Naive B cell (primary cell): ENCODE measurements at regions not wholly inside any gene's neighbourhood (a gene's known extent, or its start where the extent isn't known, plus 50 kb on each side); places are given as distances from the start of the nearest gene placed in this dataset.
"Not testable (repeated sequence)": the region's sequence is repeated elsewhere in the genome, so short reads cannot be mapped to it uniquely, and the experiment has no call there.

Source experiments
- ATAC-seq, 2 donors: fragments of 150-1000 bp; cut with Tn5 transposase; 2 replicates each; pipeline ENCODE4 v1.10.0; 2021; ENCODE audit warnings: low read depth in 2 of 2, mild to moderate bottlenecking in 2 of 2, moderate library complexity in 2 of 2
- DNase-seq: peaks from one replicate; pipeline ENCODE4 v3.0.0; 2022
- H3K27ac Mint-ChIP-seq, 6 donors: one replicate each; pipeline ENCODE4 v1.8.0; 2020 to 2022; ENCODE audit warnings: mild to moderate bottlenecking in 6 of 6, mixed read lengths in 6 of 6, moderate library complexity in 5 of 6, inconsistent platforms in 2 of 6
- H3K27me3 Mint-ChIP-seq, 3 donors: one replicate each; pipeline ENCODE4 v1.8.0; 2021 to 2022; ENCODE audit warnings: mixed read lengths in 3 of 3, mild to moderate bottlenecking in 1 of 3
- H3K36me3 Mint-ChIP-seq, 2 donors: one replicate each; pipeline ENCODE4 v1.8.0; 2020 to 2022; ENCODE audit warnings: mixed read lengths in 2 of 2, inconsistent platforms in 1 of 2, mild to moderate bottlenecking in 1 of 2
- H3K4me1 Mint-ChIP-seq, 3 donors: one replicate each; pipeline ENCODE4 v1.8.0; 2020 to 2022; ENCODE audit warnings: mixed read lengths in 3 of 3, inconsistent platforms in 1 of 3, mild to moderate bottlenecking in 1 of 3, moderate library complexity in 1 of 3
- H3K4me3 Mint-ChIP-seq, 8 donors: one replicate each; pipeline ENCODE4 v1.8.0; 2020 to 2022; ENCODE audit warnings: mild to moderate bottlenecking in 8 of 8, mixed read lengths in 8 of 8, moderate library complexity in 8 of 8, inconsistent platforms in 2 of 8
- H3K9me3 Mint-ChIP-seq, 7 donors: one replicate each; pipeline ENCODE4 v1.8.0; 2020 to 2022; ENCODE audit warnings: mixed read lengths in 7 of 7, mild to moderate bottlenecking in 5 of 7, inconsistent platforms in 2 of 7, moderate library complexity in 1 of 7

DNA sequence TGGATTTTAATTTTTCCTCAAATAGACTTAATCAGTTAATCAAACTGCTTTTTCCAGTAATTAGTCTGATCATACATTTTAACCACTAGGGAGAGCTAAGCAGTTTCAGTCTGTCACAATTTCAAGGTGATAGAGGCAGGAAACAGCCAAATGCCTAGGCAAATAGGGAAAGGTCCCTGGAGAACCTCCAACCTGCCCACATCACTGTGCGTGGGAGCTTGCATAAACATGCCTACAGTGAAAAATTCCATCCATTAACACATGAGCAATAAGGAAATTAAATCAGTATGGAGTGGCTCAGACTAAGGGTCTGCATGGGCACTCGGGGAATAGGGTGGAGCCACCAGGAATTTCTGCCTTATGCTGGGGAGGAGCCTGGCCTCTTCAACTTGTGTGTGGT is 74.6 kb downstream of the AASDHPPT start:
- ATAC-seq (no peak), DNase-seq (no peak)
- Mint-ChIP-seq H3K4me1 (no peaks in the 10 kb centered on the region), H3K36me3 (no peaks in the 10 kb centered on the region), H3K27ac (no peak overlapping the region), H3K4me3 (no peak overlapping the region), H3K27me3 (peaks cover 4 to 7% (median 4%) of the 10 kb centered on the region in 3 donors), H3K9me3 (peaks cover 0 to 8% (median 1%) of the 10 kb centered on the region in 7 donors)

DNA sequence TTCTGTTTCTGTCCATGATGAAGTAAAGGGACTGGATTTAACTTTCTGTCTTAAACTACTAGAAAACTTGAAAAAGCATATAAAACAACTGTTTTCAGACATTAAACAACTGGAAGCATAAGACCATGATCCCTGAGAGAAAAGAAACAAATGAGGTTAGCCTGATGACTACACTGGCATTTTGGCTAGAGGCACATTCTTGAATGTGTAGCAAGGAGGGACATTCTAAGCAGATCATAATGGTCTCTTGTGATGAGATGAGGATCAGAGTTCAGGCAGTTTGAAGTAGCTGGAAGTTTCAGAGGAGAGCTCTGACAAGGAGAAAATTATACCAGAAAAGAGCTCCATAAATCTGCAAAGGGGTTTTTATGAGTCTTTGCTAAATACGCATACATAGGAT is 75.4 kb downstream of the AASDHPPT start:
- no peak overlapping the region for H3K27ac Mint-ChIP-seq

DNA sequence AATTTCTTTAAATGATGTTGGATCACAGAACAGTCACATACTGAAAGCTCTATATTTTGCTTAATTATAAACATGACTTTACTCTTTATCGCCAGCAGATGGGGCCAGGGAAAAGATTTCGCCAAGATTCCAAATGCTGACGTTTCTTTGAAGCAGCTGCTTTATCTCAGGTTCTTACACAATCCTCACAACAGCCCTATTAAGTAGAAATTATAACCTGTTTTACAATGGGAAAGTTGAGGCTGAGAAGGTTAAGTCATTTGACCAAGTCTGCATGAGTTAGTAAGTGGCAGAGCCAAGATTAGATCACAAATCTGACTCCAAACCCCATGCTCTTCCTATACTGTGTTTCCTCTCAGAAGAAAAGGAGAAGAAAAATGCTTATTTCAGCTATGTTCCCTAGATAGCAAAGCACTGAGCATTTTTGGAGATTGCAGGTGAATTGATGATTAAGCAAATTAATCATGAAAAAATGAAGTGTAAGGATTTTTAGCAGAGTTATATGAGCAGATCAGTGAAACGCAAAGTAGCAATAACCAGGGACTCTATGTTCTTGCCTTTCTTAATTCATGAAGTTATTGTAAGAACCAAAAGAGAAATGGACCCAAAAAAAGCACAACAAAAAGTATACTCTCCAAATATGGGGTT is 79.0 kb downstream of the AASDHPPT start:
- H3K36me3 Mint-ChIP-seq: no peaks in the 10 kb centered on the region
- H3K27me3 Mint-ChIP-seq: peaks cover 4 to 7% (median 5%) of the 10 kb centered on the region in 3 donors
- H3K9me3 Mint-ChIP-seq: peaks cover 0 to 8% (median 0%) of the 10 kb centered on the region in 7 donors
- DNase-seq (no peak), ATAC-seq (no peak)
- H3K4me1 Mint-ChIP-seq: no peaks in the 10 kb centered on the region
- H3K4me3 Mint-ChIP-seq: no peak overlapping the region
- no peak overlapping the region for H3K27ac Mint-ChIP-seq

More for the DNA sequence above, 75.4 kb downstream of the AASDHPPT start:
- DNase-seq (no peak), ATAC-seq (no peak)
- Mint-ChIP-seq H3K4me1 (no peaks in the 10 kb centered on the region), H3K36me3 (no peaks in the 10 kb centered on the region), H3K4me3 (no peak overlapping the region), H3K27me3 (peaks cover 4 to 7% (median 5%) of the 10 kb centered on the region in 3 donors), H3K9me3 (no peaks in the 10 kb centered on the region)

DNA sequence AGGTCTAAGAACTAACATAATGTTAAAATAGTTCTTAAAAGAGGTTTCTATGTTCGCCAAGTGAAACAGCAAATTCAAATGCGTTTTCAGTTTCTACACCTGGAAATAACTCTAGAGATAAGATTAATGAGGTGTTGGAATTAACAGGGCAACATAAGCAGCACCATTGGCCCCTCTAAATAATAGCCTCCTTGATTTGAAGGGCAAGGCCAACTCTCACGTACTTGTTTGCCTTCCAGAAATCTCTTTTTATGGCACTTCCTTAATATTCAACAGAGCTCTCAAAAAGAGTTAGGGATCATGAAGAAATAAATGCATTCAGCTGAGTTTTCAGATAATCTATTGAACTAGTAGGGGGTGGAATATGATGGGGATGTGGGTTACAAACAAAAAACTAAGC is 80.9 kb downstream of the AASDHPPT start:
- Mint-ChIP-seq H3K4me3 (no peak overlapping the region), H3K4me1 (no peaks in the 10 kb centered on the region), H3K27me3 (peaks cover 4 to 7% (median 5%) of the 10 kb centered on the region in 3 donors), H3K27ac (no peak overlapping the region), H3K9me3 (peaks cover 0 to 8% (median 0%) of the 10 kb centered on the region in 7 donors), H3K36me3 (no peaks in the 10 kb centered on the region)
- no peak for ATAC-seq
- DNase-seq: no peak

DNA sequence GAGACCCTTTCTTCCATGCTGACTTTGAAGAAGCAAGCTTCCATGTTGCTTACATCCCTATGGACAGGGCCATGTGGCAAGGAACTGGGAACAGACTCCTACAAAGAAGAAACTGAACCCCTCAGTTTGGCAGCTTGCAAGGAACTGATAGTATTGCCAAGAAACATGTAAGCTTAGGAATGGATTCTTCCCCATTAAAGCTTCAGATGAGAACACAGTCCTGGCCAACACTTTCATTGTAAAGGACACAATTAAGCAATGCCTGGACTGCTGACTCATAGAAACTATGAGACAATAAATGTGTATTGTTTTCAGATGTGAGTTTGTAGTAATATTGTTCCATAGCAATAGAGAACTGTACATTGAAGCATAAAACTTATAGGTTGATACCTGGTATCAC is 82.4 kb downstream of the AASDHPPT start:
- Mint-ChIP-seq H3K27me3 (peaks cover 4 to 6% (median 5%) of the 10 kb centered on the region in 3 donors), H3K4me1 (no peaks in the 10 kb centered on the region), H3K4me3 (no peak overlapping the region), H3K27ac (no peak overlapping the region), H3K36me3 (no peaks in the 10 kb centered on the region), H3K9me3 (peaks cover 0 to 11% (median 4%) of the 10 kb centered on the region in 7 donors)
- DNase-seq (no peak), ATAC-seq (no peak)

- H3K27ac Mint-ChIP-seq: no peak overlapping the region
- DNase-seq: no peak
- H3K4me3 Mint-ChIP-seq: no peak overlapping the region
- no peaks in the 10 kb centered on the region for H3K36me3 Mint-ChIP-seq
- H3K4me1 Mint-ChIP-seq: no peaks in the 10 kb centered on the region
- ATAC-seq: no peak
- H3K27me3 Mint-ChIP-seq: peaks cover 4 to 8% (median 5%) of the 10 kb centered on the region in 3 donors
- H3K9me3 Mint-ChIP-seq: peaks cover 0 to 16% (median 4%) of the 10 kb centered on the region in 7 donors
These were observed 83.0 kb downstream of the AASDHPPT start for GRCh38 chr11:106160494-106160893.

DNA sequence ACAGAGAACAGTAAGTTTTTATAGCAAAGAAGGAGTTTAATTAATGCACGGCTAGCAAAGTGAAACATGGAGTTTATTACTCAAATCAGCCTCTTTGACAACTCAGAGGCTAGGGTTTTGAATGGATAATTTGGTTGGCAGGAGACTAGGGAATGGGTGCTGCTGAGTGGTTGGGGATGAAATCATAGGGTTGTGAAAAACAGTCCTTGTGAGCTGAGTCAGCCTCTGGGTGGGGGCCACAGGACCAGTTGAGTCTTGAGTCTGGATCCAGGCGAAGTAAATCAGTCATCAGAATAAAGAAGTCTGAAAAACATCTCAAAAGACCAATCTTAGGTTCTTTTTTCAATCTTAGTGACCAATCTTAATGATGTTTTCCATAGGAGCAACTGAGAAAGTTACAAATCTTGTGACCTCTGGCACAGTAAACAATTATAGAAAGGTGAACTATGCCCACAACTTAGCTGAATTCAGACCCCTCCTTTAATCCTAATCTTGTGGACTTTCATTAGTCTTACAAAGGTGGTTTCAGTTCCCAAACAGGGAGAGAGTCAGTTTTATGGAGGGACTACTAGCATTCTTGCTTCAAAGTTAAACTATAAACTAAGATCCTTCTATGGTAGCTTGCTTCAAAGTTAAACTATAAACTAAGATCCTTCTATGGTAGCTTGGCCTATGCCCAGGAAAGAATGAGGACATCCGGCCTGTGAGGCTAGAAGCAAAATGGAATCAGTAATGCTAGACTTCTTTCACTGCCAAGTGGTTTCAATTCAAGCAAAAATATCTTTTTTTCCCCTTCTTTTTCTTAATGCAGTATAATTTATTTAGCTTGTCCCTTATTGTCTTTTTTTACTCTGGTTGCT is 84.5 kb downstream of the AASDHPPT start:
- H3K27me3 Mint-ChIP-seq: peaks cover 1 to 8% (median 4%) of the 10 kb centered on the region in 3 donors
- ATAC-seq: no peak
- peaks cover 4 to 31% (median 10%) of the 10 kb centered on the region in 7 donors for H3K9me3 Mint-ChIP-seq
- H3K36me3 Mint-ChIP-seq: peaks cover 0 to 10% of the 10 kb centered on the region in 2 donors
- no peak overlapping the region for H3K27ac Mint-ChIP-seq
- no peaks in the 10 kb centered on the region for H3K4me1 Mint-ChIP-seq
- no peak for DNase-seq
- H3K4me3 Mint-ChIP-seq: no peak overlapping the region

- peaks cover 0 to 10% of the 10 kb centered on the region in 2 donors for H3K36me3 Mint-ChIP-seq
- peaks cover 4 to 36% (median 12%) of the 10 kb centered on the region in 7 donors for H3K9me3 Mint-ChIP-seq
- no peaks in the 10 kb centered on the region for H3K4me1 Mint-ChIP-seq
- peaks cover 0 to 8% (median 4%) of the 10 kb centered on the region in 3 donors for H3K27me3 Mint-ChIP-seq
- DNase-seq (no peak), ATAC-seq (no peak)
- H3K4me3 Mint-ChIP-seq: no peak overlapping the region
- no peak overlapping the region for H3K27ac Mint-ChIP-seq
These were observed 89.6 kb downstream of the AASDHPPT start for GRCh38 chr11:106167085-106167484.

DNA sequence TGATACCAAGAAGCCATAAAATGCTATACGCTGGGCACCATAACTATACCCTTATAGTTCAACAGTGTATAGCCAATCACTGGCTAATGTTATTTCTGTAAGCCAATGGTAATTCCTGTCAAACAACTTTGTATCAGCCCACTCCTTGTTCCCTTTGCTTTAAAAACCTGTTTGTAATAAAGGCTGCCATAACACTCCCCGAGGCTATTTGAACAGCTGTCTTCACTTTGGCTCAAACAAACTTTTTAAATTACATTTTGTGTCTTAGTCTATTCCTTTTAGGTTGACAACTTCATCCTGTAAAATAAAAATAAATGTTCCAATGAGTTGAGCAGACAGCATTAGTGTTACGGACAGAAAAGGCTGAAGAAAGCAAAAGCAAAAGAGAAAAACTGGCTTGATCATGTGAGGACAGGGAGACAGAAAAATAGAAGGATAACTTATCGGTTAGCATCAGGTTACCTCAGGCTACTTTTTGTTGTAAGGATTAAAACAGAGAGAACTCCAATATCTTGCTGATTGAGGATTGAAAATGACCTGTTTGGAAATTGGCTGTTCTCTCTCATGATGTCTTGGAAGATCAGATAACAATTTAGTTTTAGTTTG is 95.0 kb downstream of the AASDHPPT start:
- no peak for DNase-seq

GRCh38 chr11:106173291-106173690 is 95.8 kb downstream of the AASDHPPT start:
- H3K4me3 Mint-ChIP-seq: no peak overlapping the region
- H3K27ac Mint-ChIP-seq: no peak overlapping the region
- H3K36me3 Mint-ChIP-seq: no peaks in the 10 kb centered on the region
- no peak for ATAC-seq
- H3K27me3 Mint-ChIP-seq: no peaks in the 10 kb centered on the region
- H3K4me1 Mint-ChIP-seq: no peaks in the 10 kb centered on the region
- H3K9me3 Mint-ChIP-seq: peaks cover 0 to 7% (median 0%) of the 10 kb centered on the region in 7 donors
- no peak for DNase-seq

More for the DNA sequence above, 95.0 kb downstream of the AASDHPPT start:
- Mint-ChIP-seq H3K36me3 (no peaks in the 10 kb centered on the region), H3K4me3 (no peak overlapping the region), H3K27me3 (no peaks in the 10 kb centered on the region), H3K27ac (no peak overlapping the region), H3K4me1 (no peaks in the 10 kb centered on the region), H3K9me3 (peaks cover 0 to 10% (median 5%) of the 10 kb centered on the region in 7 donors)
- ATAC-seq: no peak

- ATAC-seq, H3K4me3 Mint-ChIP-seq, H3K9me3 Mint-ChIP-seq: not testable (repeated sequence)
These were observed 96.5 kb downstream of the AASDHPPT start for GRCh38 chr11:106174003-106174402.

GRCh38 chr11:106176817-106177216 is 99.4 kb downstream of the AASDHPPT start:
- H3K4me3 Mint-ChIP-seq: no peak overlapping the region
- no peaks in the 10 kb centered on the region for H3K4me1 Mint-ChIP-seq
- H3K27ac Mint-ChIP-seq: no peak overlapping the region
- H3K36me3 Mint-ChIP-seq: no peaks in the 10 kb centered on the region
- H3K9me3 Mint-ChIP-seq: peaks cover 0 to 13% (median 11%) of the 10 kb centered on the region in 7 donors
- DNase-seq: no peak
- ATAC-seq: no peak
- no peaks in the 10 kb centered on the region for H3K27me3 Mint-ChIP-seq

More at GRCh38 chr11:106174003-106174402, 96.5 kb downstream of the AASDHPPT start:
- not testable (repeated sequence) for H3K27ac Mint-ChIP-seq, DNase-seq, H3K4me1 Mint-ChIP-seq, H3K27me3 Mint-ChIP-seq, H3K36me3 Mint-ChIP-seq

GRCh38 chr11:106177311-106177710 is 99.8 kb downstream of the AASDHPPT start:
- Mint-ChIP-seq H3K4me1 (no peaks in the 10 kb centered on the region), H3K9me3 (peaks cover 0 to 16% (median 13%) of the 10 kb centered on the region in 7 donors), H3K4me3 (no peak overlapping the region), H3K27me3 (no peaks in the 10 kb centered on the region), H3K36me3 (no peaks in the 10 kb centered on the region), H3K27ac (no peak overlapping the region)
- ATAC-seq: no peak
- DNase-seq: no peak
